ENCODE measurements at regions not wholly inside any gene's neighbourhood (a gene's known extent, or its start where the extent isn't known, plus 50 kb on each side); places are given as distances from the start of the nearest gene placed in this dataset.

GRCh38 chr5:89484962-89485361, 602.0 kb upstream of the MEF2C start:
- Histone ChIP-seq H3K36me3 (no peaks in the 10 kb centered on the region), H3K9me3 (no peaks in the 10 kb centered on the region), H3K27ac (replicated peaks in 1 of 4) (no peak overlapping the region), H3K27me3 (no peaks in the 10 kb centered on the region), H3K4me3 (no peak overlapping the region), H3K4me1 (no peaks in the 10 kb centered on the region)
- WGBS = 92% methylated on average over 1 of the region's 1 CpG
- TF ChIP-seq POLR2AphosphoS5 (IDR thresholded peaks at IDR 0.05) = no peak
- intact Hi-C loops (cut with DNase I) = no loop called here
- no peak for DNase-seq (ENCODE audit: extremely low spot score)

GRCh38 chr5:89480406-89481007, 597.5 kb upstream of the MEF2C start:
- H3K4me3 ChIP-seq = no peak overlapping the region
- no peak overlapping the region for H3K27ac ChIP-seq (replicated peaks in 1 of 4)
- H3K4me1 ChIP-seq = no peaks in the 10 kb centered on the region
- TF ChIP-seq POLR2AphosphoS5 (IDR thresholded peaks at IDR 0.05) (no peak), POLR2A (IDR thresholded peaks at IDR 0.05; ENCODE audit: low read depth) (no peak), EP300 (IDR thresholded peaks at IDR 0.05) (no peak)
- TF ChIP-seq, protein P1, sequence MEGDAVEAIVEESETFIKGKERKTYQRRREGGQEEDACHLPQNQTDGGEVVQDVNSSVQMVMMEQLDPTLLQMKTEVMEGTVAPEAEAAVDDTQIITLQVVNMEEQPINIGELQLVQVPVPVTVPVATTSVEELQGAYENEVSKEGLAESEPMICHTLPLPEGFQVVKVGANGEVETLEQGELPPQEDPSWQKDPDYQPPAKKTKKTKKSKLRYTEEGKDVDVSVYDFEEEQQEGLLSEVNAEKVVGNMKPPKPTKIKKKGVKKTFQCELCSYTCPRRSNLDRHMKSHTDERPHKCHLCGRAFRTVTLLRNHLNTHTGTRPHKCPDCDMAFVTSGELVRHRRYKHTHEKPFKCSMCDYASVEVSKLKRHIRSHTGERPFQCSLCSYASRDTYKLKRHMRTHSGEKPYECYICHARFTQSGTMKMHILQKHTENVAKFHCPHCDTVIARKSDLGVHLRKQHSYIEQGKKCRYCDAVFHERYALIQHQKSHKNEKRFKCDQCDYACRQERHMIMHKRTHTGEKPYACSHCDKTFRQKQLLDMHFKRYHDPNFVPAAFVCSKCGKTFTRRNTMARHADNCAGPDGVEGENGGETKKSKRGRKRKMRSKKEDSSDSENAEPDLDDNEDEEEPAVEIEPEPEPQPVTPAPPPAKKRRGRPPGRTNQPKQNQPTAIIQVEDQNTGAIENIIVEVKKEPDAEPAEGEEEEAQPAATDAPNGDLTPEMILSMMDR (IDR thresholded peaks at IDR 0.05) = no peak
- intact Hi-C loops (cut with DNase I) = no loop called here
- 81% methylated on average over 1 of the region's 1 CpG for WGBS
- no peaks in the 10 kb centered on the region for H3K9me3 ChIP-seq
- DNase-seq (ENCODE audit: extremely low spot score) = no peak
- no peaks in the 10 kb centered on the region for H3K36me3 ChIP-seq
- H3K27me3 ChIP-seq = no peaks in the 10 kb centered on the region

DNA sequence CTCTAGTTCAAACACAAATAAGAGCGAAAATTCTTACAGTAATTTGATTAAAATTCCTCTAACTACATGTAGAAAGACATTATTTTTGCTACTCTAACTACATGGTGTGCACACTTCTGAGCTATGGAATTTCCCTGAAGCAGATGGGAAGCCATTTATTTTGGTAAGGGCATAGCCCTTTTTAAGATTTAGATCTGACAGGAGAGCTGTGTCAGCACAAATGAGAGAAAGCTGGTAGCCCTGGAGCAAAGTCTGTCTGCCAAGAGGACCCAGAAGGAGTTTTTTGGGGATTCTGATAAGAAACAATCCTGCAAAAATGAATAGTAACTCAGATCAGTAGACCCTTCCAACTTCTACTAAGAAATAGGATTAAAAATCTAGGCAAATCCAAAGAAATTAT, 595.9 kb upstream of the MEF2C start:
- intact Hi-C loops (cut with DNase I) = no loop called here
- Histone ChIP-seq H3K27me3 (no peaks in the 10 kb centered on the region), H3K4me1 (no peaks in the 10 kb centered on the region), H3K9me3 (no peaks in the 10 kb centered on the region), H3K27ac (replicated peaks in 1 of 4) (no peak overlapping the region), H3K4me3 (no peak overlapping the region), H3K36me3 (no peaks in the 10 kb centered on the region)
- WGBS = 88% methylated on average over 1 of the region's 1 CpG
- no peak for TF ChIP-seq EP300 (IDR thresholded peaks at IDR 0.05)
- TF ChIP-seq POLR2AphosphoS5 (IDR thresholded peaks at IDR 0.05) = no peak
- no peak for TF ChIP-seq POLR2A (IDR thresholded peaks at IDR 0.05; ENCODE audit: low read depth)
- TF ChIP-seq, protein P1 (IDR thresholded peaks at IDR 0.05) = no peak
- DNase-seq (ENCODE audit: extremely low spot score) = no peak

- TF ChIP-seq POLR2AphosphoS5 (IDR thresholded peaks at IDR 0.05) (no peak), EP300 (IDR thresholded peaks at IDR 0.05) (no peak), POLR2A (IDR thresholded peaks at IDR 0.05; ENCODE audit: low read depth) (no peak)
- TF ChIP-seq, protein P1 (IDR thresholded peaks at IDR 0.05) = no peak
- no peak for DNase-seq (ENCODE audit: extremely low spot score)
- no peaks in the 10 kb centered on the region for H3K36me3 ChIP-seq
- no peak overlapping the region for H3K27ac ChIP-seq (replicated peaks in 1 of 4)
- no peaks in the 10 kb centered on the region for H3K9me3 ChIP-seq
- intact Hi-C loops (cut with DNase I) = no loop called here
- 79% methylated on average over 3 of the region's 3 CpGs for WGBS
- H3K4me1 ChIP-seq = no peaks in the 10 kb centered on the region
- H3K4me3 ChIP-seq = no peak overlapping the region
- no peaks in the 10 kb centered on the region for H3K27me3 ChIP-seq
Measured at GRCh38 chr5:89473196-89473595, 590.2 kb upstream of the MEF2C start.

- no peaks in the 10 kb centered on the region for H3K9me3 ChIP-seq
- 66% methylated on average over 1 of the region's 1 CpG for WGBS
- intact Hi-C loops (cut with DNase I) = no loop called here
- no peaks in the 10 kb centered on the region for H3K4me1 ChIP-seq
- H3K36me3 ChIP-seq = no peaks in the 10 kb centered on the region
- no peak overlapping the region for H3K27ac ChIP-seq (replicated peaks in 1 of 4)
- no peak overlapping the region for H3K4me3 ChIP-seq
- no peaks in the 10 kb centered on the region for H3K27me3 ChIP-seq
- no peak for DNase-seq (ENCODE audit: extremely low spot score)
- TF ChIP-seq EP300 (IDR thresholded peaks at IDR 0.05) (no peak), POLR2AphosphoS5 (IDR thresholded peaks at IDR 0.05) (no peak), POLR2A (IDR thresholded peaks at IDR 0.05; ENCODE audit: low read depth) (no peak)
- TF ChIP-seq, protein P1 (IDR thresholded peaks at IDR 0.05) = no peak
Measured at GRCh38 chr5:89471541-89471940, 588.6 kb upstream of the MEF2C start.

Data from esophagus muscularis mucosa (tissue), 4 donors.